ENCODE measurements at regions not wholly inside any gene's neighbourhood (a gene's known extent, or its start where the extent isn't known, plus 50 kb on each side); places are given as distances from the start of the nearest gene placed in this dataset.

DNA sequence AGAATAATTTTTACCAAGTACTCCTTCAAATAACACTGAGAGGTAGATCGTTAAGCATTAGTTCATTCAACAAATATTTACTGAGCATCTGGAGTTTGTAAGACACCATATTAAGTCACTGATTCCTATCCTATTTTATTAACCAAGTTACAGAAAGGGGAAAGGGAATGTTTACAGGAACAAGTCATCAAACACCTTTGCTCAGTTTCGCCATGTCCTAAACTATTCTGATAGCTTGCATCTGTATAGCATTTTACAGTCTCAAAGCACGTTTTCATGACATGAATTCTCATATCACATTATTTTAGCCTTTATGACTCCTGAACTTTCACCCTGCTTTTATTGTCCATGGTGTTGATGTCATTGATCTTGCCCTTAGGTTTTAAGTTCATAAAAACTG lies 89.2 kb downstream of the AREG start:
- 62% methylated on average over 3 of the region's 3 CpGs for WGBS (ENCODE audit: low lambda C conversion rate)
- no peak overlapping the region for H2AFZ ChIP-seq (ENCODE audit: low read length)
- intact Hi-C loops (cut with micrococcal nuclease; ENCODE audit: unreplicated experiment), result no loop called here

DNA sequence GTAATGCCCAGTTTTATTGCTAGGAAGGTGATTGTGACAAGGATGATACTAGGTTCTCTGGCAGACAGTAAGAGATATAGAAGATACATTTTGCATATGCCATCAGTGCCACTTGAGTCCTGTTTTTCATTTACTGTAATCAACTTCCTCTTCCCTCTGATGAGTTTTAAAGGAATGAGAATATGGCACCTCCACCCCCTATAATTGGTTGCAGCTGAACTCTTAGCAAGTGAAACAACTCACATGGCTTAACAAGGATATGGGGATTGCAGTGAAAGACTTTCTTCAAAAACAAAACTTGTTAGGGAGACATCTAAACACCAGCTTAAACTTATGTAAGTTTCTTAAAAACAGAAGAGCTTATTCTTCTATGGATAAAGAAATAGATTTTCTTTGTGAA lies 90.0 kb downstream of the AREG start:
- no TSS peak for BruUV-seq (replicated peaks)
- intact Hi-C loops (cut with micrococcal nuclease; ENCODE audit: unreplicated experiment), result no loop called here
- Histone ChIP-seq H3K79me2 (ENCODE audit: insufficient read depth, low read length) (no peaks in the 10 kb centered on the region), H3K27me3 (ENCODE audit: control insufficient read depth in 1 of 2, insufficient read depth in 2 of 2, low read length in 2 of 2) (no peaks in the 10 kb centered on the region), H3K9ac (ENCODE audit: insufficient read depth, low read depth, low read length) (no peak overlapping the region), H3K4me3 (replicated peaks in 1 of 3; ENCODE audit: insufficient read depth in 1 of 3, low read depth in 2 of 3, low read length in 3 of 3) (no peak overlapping the region), H3K9me3 (ENCODE audit: low read length) (no peaks in the 10 kb centered on the region), H4K20me1 (ENCODE audit: insufficient read depth, low read length) (no peaks in the 10 kb centered on the region), H2AFZ (ENCODE audit: low read length) (no peak overlapping the region), H3K36me3 (replicated peaks in 1 of 2; ENCODE audit: control insufficient read depth in 1 of 2, insufficient read depth in 2 of 2, low read length in 2 of 2) (no peaks in the 10 kb centered on the region), H3K4me1 (ENCODE audit: insufficient read depth, low read length) (peaks cover 19% of the 10 kb centered on the region), H3K27ac (ENCODE audit: extremely low read length, insufficient read depth, low read length) (no peak overlapping the region), H3K4me2 (ENCODE audit: low read depth, low read length) (no peak overlapping the region)
- ChIA-PET CTCF (ENCODE audit: low intra/inter-chr PET ratio, low total read pairs) (no interaction called here), POLR2A (no interaction called here)
- FAIRE-seq (no peak), ATAC-seq (no peak), DNase-seq (ENCODE audit: low spot score) (no peak)
- in situ Hi-C loops (cut with HindIII; ENCODE audit: extremely low pct_ligation_motif_present, low pct_unique_long_range_greater_than_20kb), result loop anchor here (5.0 to 10.0 kb wide), 2 partner anchors 140 to 158 kb away; no protein-coding TSS in a partner anchor
- TF ChIP-seq ZSCAN22 (CRISPR knock-in tag; IDR thresholded peaks at IDR 0.05), result no peak
- no peak for TF ChIP-seq ATM (IDR thresholded peaks at IDR 0.05; ENCODE audit: borderline replicate concordance)
- no peak for TF ChIP-seq TEAD3 (CRISPR knock-in tag; optimal IDR thresholded peaks at IDR 0.05; ENCODE audit: borderline replicate concordance)
- no peak for TF ChIP-seq TCF12 (IDR thresholded peaks at IDR 0.05)
- no peak for TF ChIP-seq TCF12 (CRISPR knock-in tag; IDR thresholded peaks at IDR 0.05)
- TF ChIP-seq, protein P1, sequence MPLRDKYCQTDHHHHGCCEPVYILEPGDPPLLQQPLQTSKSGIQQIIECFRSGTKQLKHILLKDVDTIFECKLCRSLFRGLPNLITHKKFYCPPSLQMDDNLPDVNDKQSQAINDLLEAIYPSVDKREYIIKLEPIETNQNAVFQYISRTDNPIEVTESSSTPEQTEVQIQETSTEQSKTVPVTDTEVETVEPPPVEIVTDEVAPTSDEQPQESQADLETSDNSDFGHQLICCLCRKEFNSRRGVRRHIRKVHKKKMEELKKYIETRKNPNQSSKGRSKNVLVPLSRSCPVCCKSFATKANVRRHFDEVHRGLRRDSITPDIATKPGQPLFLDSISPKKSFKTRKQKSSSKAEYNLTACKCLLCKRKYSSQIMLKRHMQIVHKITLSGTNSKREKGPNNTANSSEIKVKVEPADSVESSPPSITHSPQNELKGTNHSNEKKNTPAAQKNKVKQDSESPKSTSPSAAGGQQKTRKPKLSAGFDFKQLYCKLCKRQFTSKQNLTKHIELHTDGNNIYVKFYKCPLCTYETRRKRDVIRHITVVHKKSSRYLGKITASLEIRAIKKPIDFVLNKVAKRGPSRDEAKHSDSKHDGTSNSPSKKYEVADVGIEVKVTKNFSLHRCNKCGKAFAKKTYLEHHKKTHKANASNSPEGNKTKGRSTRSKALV (CRISPR knock-in tag; IDR thresholded peaks at IDR 0.05), result no peak
- no peak for TF ChIP-seq MAZ (IDR thresholded peaks at IDR 0.05; ENCODE audit: borderline replicate concordance, low read depth, low read length)
- TF ChIP-seq MAZ (CRISPR knock-in tag; IDR thresholded peaks at IDR 0.05; ENCODE audit: low read depth), result no peak
- no peak for TF ChIP-seq SNRNP70 (IDR thresholded peaks at IDR 0.05; ENCODE audit: low read depth, low read length)
- no peak for TF ChIP-seq ZBTB21 (CRISPR knock-in tag; IDR thresholded peaks at IDR 0.05)
- no peak for TF ChIP-seq KAT7 (CRISPR knock-in tag; IDR thresholded peaks at IDR 0.05; ENCODE audit: borderline replicate concordance)

More for the DNA sequence above, 89.2 kb downstream of the AREG start:
- no peak for TF ChIP-seq ZFP62 (CRISPR knock-in tag; IDR thresholded peaks at IDR 0.05)
- TF ChIP-seq ZNF329 (CRISPR knock-in tag; IDR thresholded peaks at IDR 0.05; ENCODE audit: low read depth), result no peak
- TF ChIP-seq PPARG (CRISPR knock-in tag; conservative IDR thresholded peaks at IDR 0.05), result no peak
- TF ChIP-seq FOXA3 (CRISPR knock-in tag; IDR thresholded peaks at IDR 0.05), result no peak
- TF ChIP-seq MXD4 (CRISPR knock-in tag; IDR thresholded peaks at IDR 0.05), result no peak
- TF ChIP-seq ZNF570 (CRISPR knock-in tag; IDR thresholded peaks at IDR 0.05; ENCODE audit: borderline replicate concordance), result no peak
- no peak for TF ChIP-seq ASH2L (IDR thresholded peaks at IDR 0.05; ENCODE audit: insufficient read length, low read depth, low read length)
- no peak for TF ChIP-seq ZNF451 (CRISPR knock-in tag; IDR thresholded peaks at IDR 0.05)
- TF ChIP-seq MTF2 (CRISPR knock-in tag; IDR thresholded peaks at IDR 0.05; ENCODE audit: borderline replicate concordance), result no peak
- ChIA-PET CTCF (ENCODE audit: low intra/inter-chr PET ratio, low total read pairs) (no interaction called here), POLR2A (interaction anchor here (0.9 kb wide), 1 partner anchor 89 kb away, joined by 3 read pairs; no protein-coding TSS in a partner anchor)
- Histone ChIP-seq H3K27me3 (ENCODE audit: control insufficient read depth in 1 of 2, insufficient read depth in 2 of 2, low read length in 2 of 2) (no peaks in the 10 kb centered on the region), H3K4me2 (ENCODE audit: low read depth, low read length) (no peak overlapping the region), H3K36me3 (replicated peaks in 1 of 2; ENCODE audit: control insufficient read depth in 1 of 2, insufficient read depth in 2 of 2, low read length in 2 of 2) (no peaks in the 10 kb centered on the region), H3K9ac (ENCODE audit: insufficient read depth, low read depth, low read length) (no peak overlapping the region), H3K4me1 (ENCODE audit: insufficient read depth, low read length) (peaks cover 14% of the 10 kb centered on the region), H3K79me2 (ENCODE audit: insufficient read depth, low read length) (no peaks in the 10 kb centered on the region), H3K27ac (ENCODE audit: extremely low read length, insufficient read depth, low read length) (no peak overlapping the region), H4K20me1 (ENCODE audit: insufficient read depth, low read length) (no peaks in the 10 kb centered on the region), H3K4me3 (replicated peaks in 1 of 3; ENCODE audit: insufficient read depth in 1 of 3, low read depth in 2 of 3, low read length in 3 of 3) (no peak overlapping the region), H3K9me3 (ENCODE audit: low read length) (no peaks in the 10 kb centered on the region)
- ATAC-seq (no peak), FAIRE-seq (no peak), DNase-seq (ENCODE audit: low spot score) (no peak)
- no TSS peak for BruUV-seq (replicated peaks)
- in situ Hi-C loops (cut with HindIII; ENCODE audit: extremely low pct_ligation_motif_present, low pct_unique_long_range_greater_than_20kb), result loop anchor here (10.0 kb wide), 1 partner anchor 141 kb away; no protein-coding TSS in a partner anchor
